Hepatocyte (in vitro differentiated cells): ENCODE measurements at regions not wholly inside any gene's neighbourhood (a gene's known extent, or its start where the extent isn't known, plus 50 kb on each side); places are given as distances from the start of the nearest gene placed in this dataset.

Source experiments
- DNase-seq: peaks from one replicate; pipeline ENCODE4 v3.0.0-alpha.2; 2016; ENCODE audit warnings: low spot score
- H2AFZ ChIP-seq: fragments of 200-600 bp; sonication (generic); 2 replicates; pipeline ENCODE4 v1.6.0; 2016; ENCODE audit warnings: antibody characterized with exemption, mild to moderate bottlenecking
- H3K27ac ChIP-seq: fragments of 200-600 bp; sonication (generic); 2 replicates; pipeline ENCODE4 v1.5.1; 2016; ENCODE audit warnings: mild to moderate bottlenecking
- H3K27me3 ChIP-seq: fragments of 200-600 bp; sonication (generic); 2 replicates; pipeline ENCODE4 v1.6.1; 2016
- H3K36me3 ChIP-seq: fragments of 200-600 bp; sonication (generic); replicated peaks from 2 replicates; pipeline ENCODE4 v1.5.1; 2016; ENCODE audit warnings: low read depth; ENCODE audit not compliant: insufficient read depth
- H3K4me1 ChIP-seq: fragments of 200-600 bp; sonication (generic); 2 replicates; pipeline ENCODE4 v1.5.1; 2016; ENCODE audit warnings: mild to moderate bottlenecking, moderate library complexity; ENCODE audit not compliant: insufficient read depth
- H3K4me2 ChIP-seq: fragments of 200-600 bp; sonication (generic); 2 replicates; pipeline ENCODE4 v1.6.0; 2016
- H3K4me3 ChIP-seq: fragments of 200-600 bp; sonication (generic); 2 replicates; pipeline ENCODE4 v1.5.1; 2016; ENCODE audit warnings: mild to moderate bottlenecking
- H3K79me2 ChIP-seq: fragments of 200-600 bp; sonication (generic); 2 replicates; pipeline ENCODE4 v1.6.0; 2017; ENCODE audit warnings: mild to moderate bottlenecking
- H3K9me2 ChIP-seq: fragments of 200-600 bp; sonication (generic); replicated peaks from 2 replicates; pipeline ENCODE4 v1.6.0; 2017; ENCODE audit warnings: mild to moderate bottlenecking; ENCODE audit not compliant: insufficient read depth
- H3K9me3 ChIP-seq: fragments of 200-600 bp; sonication (generic); 2 replicates; pipeline ENCODE4 v1.5.1; 2016; ENCODE audit warnings: low read depth, mild to moderate bottlenecking
- H4K20me1 ChIP-seq: fragments of 200-600 bp; sonication (generic); 2 replicates; pipeline ENCODE4 v1.6.0; 2016; ENCODE audit warnings: mild to moderate bottlenecking; ENCODE audit not compliant: insufficient read depth, poor library complexity, severe bottlenecking
- CTCF ChIP-seq: fragments of 200-600 bp; sonication (generic); IDR thresholded peaks from 2 replicates; pipeline ENCODE4 v1.5.1; 2016; ENCODE audit warnings: antibody characterized with exemption, mild to moderate bottlenecking; ENCODE audit not compliant: poor library complexity
- EZH2 ChIP-seq: fragments of 200-600 bp; sonication (generic); IDR thresholded peaks from 2 replicates; pipeline ENCODE4 v1.6.1; 2016; ENCODE audit warnings: antibody characterized with exemption, mild to moderate bottlenecking, borderline replicate concordance
- EZH2phosphoT487 ChIP-seq: fragments of 200-600 bp; sonication (generic); IDR thresholded peaks from one replicate; pipeline ENCODE4 v1.6.1; 2018; ENCODE audit warnings: antibody characterized with exemption, mild to moderate bottlenecking, low read depth, moderate library complexity; ENCODE audit not compliant: unreplicated experiment, severe bottlenecking
- WGBS: methylation state at CpG from one replicate; pipeline ENCODE4 v1.1.6; 2016; ENCODE audit warnings: low lambda C conversion rate; ENCODE audit errors: missing lambda C conversion rate; 5-methylcytosine and 5-hydroxymethylcytosine counted together

- no peaks in the 10 kb centered on the region for H3K9me3 ChIP-seq
- H4K20me1 ChIP-seq, result no peaks in the 10 kb centered on the region
- no peaks in the 10 kb centered on the region for H3K79me2 ChIP-seq
- no peak overlapping the region for H3K4me3 ChIP-seq
- H3K27ac ChIP-seq, result peak overlapping the region; percentile 37
- H3K9me2 ChIP-seq, result no peaks in the 10 kb centered on the region
- H3K36me3 ChIP-seq, result no peaks in the 10 kb centered on the region
- no peak for TF ChIP-seq EZH2
- no peak for TF ChIP-seq CTCF
- TF ChIP-seq EZH2phosphoT487, result no peak
- H3K4me1 ChIP-seq, result peaks cover 7% of the 10 kb centered on the region
- DNase-seq, result no peak
- no peak overlapping the region for H2AFZ ChIP-seq
- H3K27me3 ChIP-seq, result no peaks in the 10 kb centered on the region
- no peak overlapping the region for H3K4me2 ChIP-seq
- whole genome bisulfite sequencing, result 31% methylated on average over 5 of the region's 5 CpGs
These were observed 92.6 kb upstream of the PODXL start for GRCh38 chr7:131649003-131649541.

GRCh38 chr7:131648491-131648890 is 92.1 kb upstream of the PODXL start:
- H3K4me1 ChIP-seq, result peaks cover 7% of the 10 kb centered on the region
- no peaks in the 10 kb centered on the region for H3K27me3 ChIP-seq
- WGBS, result 13% methylated on average over 3 of the region's 3 CpGs
- H3K4me2 ChIP-seq, result no peak overlapping the region
- peak; percentile 36 for DNase-seq
- H3K9me3 ChIP-seq, result no peaks in the 10 kb centered on the region
- TF ChIP-seq EZH2, result no peak
- no peak for TF ChIP-seq EZH2phosphoT487
- no peak for TF ChIP-seq CTCF
- no peaks in the 10 kb centered on the region for H3K79me2 ChIP-seq
- H3K27ac ChIP-seq, result peak overlapping the region; percentile 37
- no peaks in the 10 kb centered on the region for H3K9me2 ChIP-seq
- no peak overlapping the region for H2AFZ ChIP-seq
- H3K36me3 ChIP-seq, result no peaks in the 10 kb centered on the region
- no peak overlapping the region for H3K4me3 ChIP-seq
- H4K20me1 ChIP-seq, result no peaks in the 10 kb centered on the region

- DNase-seq, result no peak
- no peak for TF ChIP-seq EZH2
- TF ChIP-seq CTCF, result no peak
- TF ChIP-seq EZH2phosphoT487, result no peak
- 95% methylated on average over 4 of the region's 4 CpGs for WGBS
- no peak overlapping the region for H3K4me3 ChIP-seq
- no peaks in the 10 kb centered on the region for H3K79me2 ChIP-seq
- no peaks in the 10 kb centered on the region for H3K9me2 ChIP-seq
- no peaks in the 10 kb centered on the region for H4K20me1 ChIP-seq
- H2AFZ ChIP-seq, result no peak overlapping the region
- H3K9me3 ChIP-seq, result no peaks in the 10 kb centered on the region
- no peaks in the 10 kb centered on the region for H3K36me3 ChIP-seq
- H3K4me2 ChIP-seq, result no peak overlapping the region
- H3K4me1 ChIP-seq, result peaks cover 7% of the 10 kb centered on the region
- H3K27me3 ChIP-seq, result no peaks in the 10 kb centered on the region
- H3K27ac ChIP-seq, result no peak overlapping the region
These were observed 89.8 kb upstream of the PODXL start for GRCh38 chr7:131646203-131646602.

GRCh38 chr7:131642429-131642828 is 86.0 kb upstream of the PODXL start:
- H2AFZ ChIP-seq, result no peak overlapping the region
- no peaks in the 10 kb centered on the region for H4K20me1 ChIP-seq
- H3K4me3 ChIP-seq, result no peak overlapping the region
- TF ChIP-seq EZH2phosphoT487 (no peak), EZH2 (no peak), CTCF (no peak)
- no peaks in the 10 kb centered on the region for H3K27me3 ChIP-seq
- no peaks in the 10 kb centered on the region for H3K9me3 ChIP-seq
- H3K4me2 ChIP-seq, result no peak overlapping the region
- peaks cover 5% of the 10 kb centered on the region for H3K4me1 ChIP-seq
- no peak for DNase-seq
- no peak overlapping the region for H3K27ac ChIP-seq
- 80% methylated on average over 3 of the region's 3 CpGs for WGBS
- no peaks in the 10 kb centered on the region for H3K79me2 ChIP-seq
- no peaks in the 10 kb centered on the region for H3K9me2 ChIP-seq
- H3K36me3 ChIP-seq, result no peaks in the 10 kb centered on the region
